OCI-LY7 (cell line): ENCODE measurements at regions not wholly inside any gene's neighbourhood (a gene's known extent, or its start where the extent isn't known, plus 50 kb on each side); places are given as distances from the start of the nearest gene placed in this dataset.

Experiments
- CTCF ChIP-seq: fragments of 200-600 bp; sonication (generic); conservative IDR thresholded peaks from 2 replicates; pipeline ENCODE4 v1.5.1; 2014; ENCODE audit warnings: mild to moderate bottlenecking, antibody characterized with exemption, low read length, moderate library complexity, mixed read lengths
- EZH2phosphoT487 ChIP-seq: fragments of 200-600 bp; sonication (generic); IDR thresholded peaks from 2 replicates; pipeline ENCODE4 v1.6.1; 2018; ENCODE audit warnings: low read depth, borderline replicate concordance, mild to moderate bottlenecking, mixed run types, antibody characterized with exemption, low read length, moderate library complexity, mixed read lengths

DNA sequence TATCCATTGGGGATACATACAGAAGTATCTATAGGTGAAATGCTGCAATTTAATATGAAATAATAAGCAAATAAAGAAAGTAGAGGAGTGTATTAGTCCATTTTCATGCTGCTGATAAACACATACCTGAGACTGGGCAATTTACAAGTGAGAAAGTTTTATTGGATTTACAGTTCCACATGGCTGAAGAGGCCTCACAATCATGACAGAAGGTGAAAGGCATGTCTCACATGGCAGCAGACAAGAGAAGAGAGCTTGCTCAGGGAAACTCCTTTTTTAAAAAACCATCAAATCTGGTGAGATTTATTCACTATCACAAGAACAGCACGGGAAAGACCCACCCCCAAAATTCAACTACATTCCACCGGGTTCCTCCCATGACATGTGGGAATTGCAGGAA, 82.8 kb upstream of the TRIM24 start:
- no peak for TF ChIP-seq CTCF
- TF ChIP-seq EZH2phosphoT487, result no peak
